ENCODE measurements at regions not wholly inside any gene's neighbourhood (a gene's known extent, or its start where the extent isn't known, plus 50 kb on each side); places are given as distances from the start of the nearest gene placed in this dataset.

GRCh38 chr14:22252686-22253085, 336.3 kb downstream of the DAD1 start:
- Histone ChIP-seq H2BK12ac (ENCODE audit: low read depth, low read length) (no peak overlapping the region), H3K18ac (ENCODE audit: extremely low read depth, low read length) (no peak overlapping the region), H3K4me3 (ENCODE audit: extremely low read depth in 1 of 4, insufficient read depth in 2 of 4, low read depth in 3 of 4, low read length in 4 of 4) (no peak overlapping the region), H3K79me2 (ENCODE audit: control insufficient read depth in 1 of 2, insufficient read depth in 2 of 2, low read length in 2 of 2) (no peaks in the 10 kb centered on the region), H2BK5ac (ENCODE audit: low read depth, low read length) (no peak overlapping the region), H3K79me1 (ENCODE audit: low read depth, low read length) (no peaks in the 10 kb centered on the region), H4K8ac (ENCODE audit: extremely low read depth, insufficient read depth, low read length) (no peak overlapping the region), H3K56ac (replicated peaks; ENCODE audit: insufficient read length, low read depth, low read length) (no peak overlapping the region), H3K27me3 (replicated peaks in 1 of 4; ENCODE audit: control insufficient read depth in 3 of 4, extremely low read depth in 1 of 4, insufficient read depth in 3 of 4, low read length in 3 of 4) (no peaks in the 10 kb centered on the region), H3K4me1 (replicated peaks in 1 of 4; ENCODE audit: control insufficient read depth in 3 of 4, insufficient read depth in 4 of 4, low read length in 3 of 4) (peaks cover 0 to 2% (median 0%) of the 10 kb centered on the region in 4 experiments; a peak in 3 of 7 replicates), H3K23me2 (ENCODE audit: low read depth, low read length) (no peaks in the 10 kb centered on the region), H3K9me3 (ENCODE audit: insufficient read depth in 2 of 2, low read depth in 1 of 2, low read length in 1 of 2) (no peaks in the 10 kb centered on the region), H2BK120ac (replicated peaks; ENCODE audit: low read depth, low read length) (no peak overlapping the region), H3K27ac (ENCODE audit: low read depth, low read length) (no peak overlapping the region), H3K14ac (ENCODE audit: insufficient read length) (no peak overlapping the region), H3K9ac (replicated peaks in 1 of 4; ENCODE audit: extremely low read depth in 1 of 4, low read depth in 3 of 4, low read length in 3 of 4) (no peak overlapping the region), H2AFZ (ENCODE audit: low read length) (0 out of 2 replicates have a peak overlapping the region, but pooled peaks have one; percentile 16), H4K20me1 (replicated peaks in 1 of 2; ENCODE audit: control insufficient read depth in 1 of 2, insufficient read depth in 2 of 2, low read length in 2 of 2) (no peaks in the 10 kb centered on the region), H3K4me2 (ENCODE audit: insufficient read depth in 1 of 2, low read depth in 2 of 2, low read length in 2 of 2) (no peak overlapping the region), H4K5ac (ENCODE audit: insufficient read length, low read depth, low read length) (no peak overlapping the region), H3K36me3 (ENCODE audit: control insufficient read depth in 2 of 4, insufficient read depth in 4 of 4, low read length in 3 of 4) (no peaks in the 10 kb centered on the region), H3K4ac (replicated peaks; ENCODE audit: insufficient read length, low read depth, low read length) (no peak overlapping the region), H3K23ac (ENCODE audit: insufficient read length) (no peak overlapping the region), H4K91ac (replicated peaks; ENCODE audit: insufficient read length, low read length) (no peak overlapping the region), H2BK20ac (ENCODE audit: low read length) (no peak overlapping the region), H2AK5ac (ENCODE audit: low read depth, low read length) (no peak overlapping the region), H2BK15ac (ENCODE audit: low read length) (no peak overlapping the region)
- ChIA-PET POLR2A (ENCODE audit: partially characterized antibody) (no interaction called here), CTCF (ENCODE audit: partially characterized antibody) (interaction anchor here (1.0 to 4.1 kb wide), 4 partner anchors 11 to 153 kb away, joined by 3 to 13 read pairs (median 6); no protein-coding TSS in a partner anchor)
- 77% methylated on average over 4 of the region's 4 CpGs; no CpG with 5 or more reads in 1 of the 2 experiments for WGBS, 2 experiments (ENCODE audit: extremely low coverage in 1 of 2, insufficient coverage in 1 of 2, insufficient read length in 1 of 2, insufficient replicate concordance in 2 of 2, low coverage in 1 of 2, low lambda C conversion rate in 2 of 2, missing lambda C conversion rate in 1 of 2)
- no peak for DNase-seq (ENCODE audit: low read depth in 1 of 2, low spot score in 2 of 2)
- no peak for FAIRE-seq
- TF ChIP-seq NANOG (IDR thresholded peaks at IDR 0.05; ENCODE audit: insufficient read depth, low read depth, low read length, poor library complexity, severe bottlenecking) (no peak), RNF2 (IDR thresholded peaks at IDR 0.05; ENCODE audit: borderline replicate concordance, low read depth, low read length, missing control alignments, poor library complexity, severe bottlenecking) (no peak), ASH2L (IDR thresholded peaks at IDR 0.05; ENCODE audit: low read length) (no peak), PHF8 (conservative IDR thresholded peaks at IDR 0.05; ENCODE audit: low read depth, low read length) (no peak), CEBPB (IDR thresholded peaks at IDR 0.05; ENCODE audit: low read depth, low read length) (no peak), HDAC6 (IDR thresholded peaks at IDR 0.05; ENCODE audit: low read depth, low read length) (no peak), RFX5 (IDR thresholded peaks at IDR 0.05; ENCODE audit: borderline replicate concordance, low read depth, low read length) (no peak), SIN3A (conservative IDR thresholded peaks at IDR 0.05 in 1 of 2, IDR thresholded peaks at IDR 0.05 in 1 of 2; ENCODE audit: low read depth in 1 of 2, low read length in 2 of 2) (no peak), GTF2F1 (IDR thresholded peaks at IDR 0.05; ENCODE audit: borderline replicate concordance, low read depth, low read length) (no peak), EZH2 (IDR thresholded peaks at IDR 0.05; ENCODE audit: low read depth, low read length, severe bottlenecking) (no peak), TAF7 (optimal IDR thresholded peaks at IDR 0.05; ENCODE audit: borderline replicate concordance, low read depth, low read length) (no peak), CBX5 (IDR thresholded peaks at IDR 0.05; ENCODE audit: low read depth, low read length) (no peak), BRCA1 (IDR thresholded peaks at IDR 0.05; ENCODE audit: low read depth, low read length) (no peak), SP1 (IDR thresholded peaks at IDR 0.05; ENCODE audit: low read depth, low read length) (no peak)
